ENCODE measurements at regions not wholly inside any gene's neighbourhood (a gene's known extent, or its start where the extent isn't known, plus 50 kb on each side); places are given as distances from the start of the nearest gene placed in this dataset.
"Not testable (repeated sequence)": the region's sequence is repeated elsewhere in the genome, so short reads cannot be mapped to it uniquely, and the experiment has no call there.

- Histone ChIP-seq H3K4me3 (no peak overlapping the region), H3K27me3 (no peaks in the 10 kb centered on the region), H3K9me3 (no peaks in the 10 kb centered on the region), H3K4me1 (no peaks in the 10 kb centered on the region), H3K27ac (no peak overlapping the region), H3K36me3 (peaks cover 0 to 3% (median 0%) of the 10 kb centered on the region in 3 donors)
- TF ChIP-seq POLR2A (IDR thresholded peaks at IDR 0.05): no peak
- TF ChIP-seq, protein P1, sequence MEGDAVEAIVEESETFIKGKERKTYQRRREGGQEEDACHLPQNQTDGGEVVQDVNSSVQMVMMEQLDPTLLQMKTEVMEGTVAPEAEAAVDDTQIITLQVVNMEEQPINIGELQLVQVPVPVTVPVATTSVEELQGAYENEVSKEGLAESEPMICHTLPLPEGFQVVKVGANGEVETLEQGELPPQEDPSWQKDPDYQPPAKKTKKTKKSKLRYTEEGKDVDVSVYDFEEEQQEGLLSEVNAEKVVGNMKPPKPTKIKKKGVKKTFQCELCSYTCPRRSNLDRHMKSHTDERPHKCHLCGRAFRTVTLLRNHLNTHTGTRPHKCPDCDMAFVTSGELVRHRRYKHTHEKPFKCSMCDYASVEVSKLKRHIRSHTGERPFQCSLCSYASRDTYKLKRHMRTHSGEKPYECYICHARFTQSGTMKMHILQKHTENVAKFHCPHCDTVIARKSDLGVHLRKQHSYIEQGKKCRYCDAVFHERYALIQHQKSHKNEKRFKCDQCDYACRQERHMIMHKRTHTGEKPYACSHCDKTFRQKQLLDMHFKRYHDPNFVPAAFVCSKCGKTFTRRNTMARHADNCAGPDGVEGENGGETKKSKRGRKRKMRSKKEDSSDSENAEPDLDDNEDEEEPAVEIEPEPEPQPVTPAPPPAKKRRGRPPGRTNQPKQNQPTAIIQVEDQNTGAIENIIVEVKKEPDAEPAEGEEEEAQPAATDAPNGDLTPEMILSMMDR (IDR thresholded peaks at IDR 0.05): no peak
- DNase-seq: no peak
Observed at GRCh38 chr16:29107299-29107698, 122.4 kb downstream of the LAT start.

GRCh38 chr16:29106259-29106908 is 121.5 kb downstream of the LAT start:
- not testable (repeated sequence) for DNase-seq, H3K4me1 ChIP-seq, H3K27me3 ChIP-seq, H3K27ac ChIP-seq, H3K4me3 ChIP-seq, H3K9me3 ChIP-seq, H3K36me3 ChIP-seq

DNA sequence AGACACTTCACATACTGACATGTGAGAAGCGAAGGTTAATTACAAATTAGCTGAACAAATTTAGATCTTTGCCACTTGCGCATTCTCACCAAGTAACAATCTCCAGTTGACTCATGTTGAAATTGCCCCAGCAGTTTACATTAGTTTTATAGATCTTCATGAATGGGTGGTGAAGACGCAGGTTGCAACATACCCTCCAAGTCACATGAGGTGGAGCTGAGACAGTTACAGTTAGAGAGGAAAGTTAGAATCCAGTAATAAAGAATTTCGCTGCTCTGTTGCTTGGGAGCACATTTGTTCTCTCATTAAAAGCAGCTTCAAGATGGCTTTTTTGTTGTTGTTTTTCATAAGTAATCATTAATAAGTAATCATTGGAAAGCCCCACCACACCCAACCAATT is 119.7 kb downstream of the LAT start:
- not testable (repeated sequence) for H3K36me3 ChIP-seq, H3K27ac ChIP-seq, H3K4me1 ChIP-seq, H3K4me3 ChIP-seq, H3K27me3 ChIP-seq, H3K9me3 ChIP-seq
- peak in 1 of 3 donors; percentile 54 for DNase-seq

- not testable (repeated sequence) for H3K27ac ChIP-seq, H3K9me3 ChIP-seq, DNase-seq, H3K4me3 ChIP-seq, H3K36me3 ChIP-seq, H3K27me3 ChIP-seq, H3K4me1 ChIP-seq
Observed at GRCh38 chr16:29097965-29098364, 113.1 kb downstream of the LAT start.

- H3K27me3 ChIP-seq, DNase-seq, H3K4me1 ChIP-seq, H3K4me3 ChIP-seq, H3K36me3 ChIP-seq, H3K9me3 ChIP-seq, H3K27ac ChIP-seq: not testable (repeated sequence)
- TF ChIP-seq, protein P1 (IDR thresholded peaks at IDR 0.05): peak in 4 of 6 experiments; percentile 10 to 27 (median 20)
Observed at GRCh38 chr16:29094729-29095624, 110.1 kb downstream of the LAT start.

GRCh38 chr16:29094325-29094724 is 109.5 kb downstream of the LAT start:
- not testable (repeated sequence) for H3K27ac ChIP-seq, DNase-seq, H3K36me3 ChIP-seq, H3K27me3 ChIP-seq, H3K4me1 ChIP-seq, H3K4me3 ChIP-seq, H3K9me3 ChIP-seq

GRCh38 chr16:29089679-29090078 is 104.8 kb downstream of the LAT start:
- DNase-seq, H3K4me1 ChIP-seq, H3K27me3 ChIP-seq, H3K36me3 ChIP-seq, H3K4me3 ChIP-seq, H3K27ac ChIP-seq, H3K9me3 ChIP-seq: not testable (repeated sequence)

DNA sequence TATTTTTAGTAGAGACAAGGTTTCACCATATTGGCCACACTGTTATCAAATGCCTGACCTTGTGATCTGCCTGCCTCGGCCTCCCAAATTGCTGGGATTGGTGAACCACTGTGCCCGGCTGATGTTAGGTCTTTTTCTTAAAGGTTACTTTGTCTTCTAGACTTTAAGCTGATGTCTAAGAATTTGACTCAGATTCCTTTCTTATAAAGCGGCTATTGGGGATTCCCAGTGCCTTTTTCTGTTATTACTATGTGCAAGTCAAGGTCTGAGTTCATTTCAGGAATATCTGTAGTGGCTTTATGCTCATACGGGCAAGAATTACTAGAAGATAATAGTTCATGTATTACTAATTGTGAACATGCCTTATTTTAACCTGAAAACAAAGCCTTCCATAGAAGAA is 102.8 kb downstream of the LAT start:
- H3K9me3 ChIP-seq, H3K4me1 ChIP-seq, H3K4me3 ChIP-seq, DNase-seq, H3K27me3 ChIP-seq, H3K36me3 ChIP-seq, H3K27ac ChIP-seq: not testable (repeated sequence)

DNA sequence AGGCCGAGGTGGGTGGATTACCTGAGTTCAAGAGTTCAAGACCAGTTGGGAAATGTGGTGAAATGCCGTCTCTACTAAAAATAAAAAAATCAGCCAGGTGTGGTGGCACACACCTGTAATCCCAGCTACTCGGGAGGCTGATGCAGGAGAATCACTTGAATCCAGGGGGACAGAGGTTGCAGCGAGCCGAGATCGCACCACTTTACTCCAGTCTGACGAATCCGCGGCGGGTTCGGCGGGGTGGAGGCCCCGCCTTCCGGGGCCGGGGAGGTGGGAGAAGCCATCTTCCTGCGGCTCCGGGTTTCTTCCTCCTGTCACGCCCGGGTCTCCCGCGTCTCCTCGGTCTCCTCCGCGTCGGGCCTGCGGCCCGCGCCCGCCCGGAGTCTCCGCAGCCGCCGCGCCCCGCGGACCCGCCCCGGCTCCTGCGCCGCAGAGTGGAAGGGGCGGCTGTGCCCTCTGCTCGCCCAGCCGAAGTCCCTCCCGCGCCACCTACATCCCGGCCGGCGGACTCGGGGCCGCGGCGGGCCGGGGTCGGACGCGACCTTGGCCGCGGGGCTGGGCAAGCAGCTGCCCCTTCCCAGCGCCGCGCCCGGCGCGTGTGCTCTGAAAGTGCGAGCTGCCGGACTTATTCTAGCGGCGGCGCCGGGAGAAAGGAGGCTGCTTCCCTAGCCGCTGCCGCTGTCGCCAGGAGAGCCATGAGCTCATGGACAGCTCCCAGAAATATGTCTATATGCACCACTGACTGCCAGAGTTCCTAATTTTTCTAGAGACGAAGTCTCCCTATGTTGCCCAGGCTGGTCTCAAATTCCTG is 97.2 kb downstream of the LAT start:
- H3K27me3 ChIP-seq, H3K9me3 ChIP-seq, H3K36me3 ChIP-seq, H3K4me1 ChIP-seq: not testable (repeated sequence)
- peak overlapping the region; percentile 7 to 49 (median 38) for H3K4me3 ChIP-seq
- H3K27ac ChIP-seq: peak overlapping the region in 1 of 4 donors; percentile 42
- DNase-seq: peak in 1 of 3 donors; percentile 16

GRCh38 chr16:29074554-29075402 is 89.9 kb downstream of the LAT start:
- H3K9me3 ChIP-seq, H3K27me3 ChIP-seq, H3K36me3 ChIP-seq, H3K4me1 ChIP-seq: not testable (repeated sequence)
- Histone ChIP-seq H3K4me3 (peak overlapping the region; percentile 35 to 48 (median 45)), H3K27ac (peak overlapping the region; percentile 78 to 83 (median 79))
- DNase-seq: peak; percentile 58 to 74 (median 59)

GRCh38 chr16:29062235-29062634 is 77.4 kb downstream of the LAT start:
- not testable (repeated sequence) for H3K27ac ChIP-seq, H3K36me3 ChIP-seq, H3K9me3 ChIP-seq, H3K4me3 ChIP-seq, H3K27me3 ChIP-seq, H3K4me1 ChIP-seq, DNase-seq
